ENCODE measurements at regions not wholly inside any gene's neighbourhood (a gene's known extent, or its start where the extent isn't known, plus 50 kb on each side); places are given as distances from the start of the nearest gene placed in this dataset.

- no peak for TF ChIP-seq POLR2A (IDR thresholded peaks at IDR 0.05; ENCODE audit: low read depth, low read length)
- no peak for TF ChIP-seq POLR2AphosphoS5 (IDR thresholded peaks at IDR 0.05; ENCODE audit: low read depth, low read length)
Observed at GRCh38 chr10:3399756-3400155, 227.2 kb upstream of the PITRM1 start.

All from GM12892 (cell line).